H1 (cell line): ENCODE measurements at regions not wholly inside any gene's neighbourhood (a gene's known extent, or its start where the extent isn't known, plus 50 kb on each side); places are given as distances from the start of the nearest gene placed in this dataset.

Source experiments
- BCL11A ChIP-seq, 2 experiments: IDR thresholded peaks; one replicate each; pipeline ENCODE4 v1.6.1; 2011; ENCODE audit warnings: low read depth in 2 of 2, low read length in 2 of 2, mild to moderate bottlenecking in 2 of 2
- CHD2 ChIP-seq: IDR thresholded peaks from 2 replicates; pipeline ENCODE4 v1.6.1; 2012; ENCODE audit warnings: low read length, improper control_type of control experiment
- HDAC6 ChIP-seq: IDR thresholded peaks from one replicate; pipeline ENCODE4 v1.7.1; 2012; ENCODE audit warnings: low read depth, mild to moderate bottlenecking, inconsistent platforms, low read length, moderate library complexity
- JUN ChIP-seq: IDR thresholded peaks from 2 replicates; pipeline ENCODE4 v1.6.1; 2011; ENCODE audit warnings: low read depth, mild to moderate bottlenecking, improper control_type of control experiment, low read length
- RNF2 ChIP-seq: fragments of 200-900, 300-1000 bp; sonication (generic); IDR thresholded peaks from 2 replicates; pipeline ENCODE4 v1.7.1; 2016; ENCODE audit warnings: borderline replicate concordance, low read depth, mild to moderate bottlenecking, antibody characterized with exemption, low read length; ENCODE audit not compliant: poor library complexity, severe bottlenecking; ENCODE audit errors: missing control alignments
- SAP30 ChIP-seq: fragments of 300-600 bp; sonication (generic); IDR thresholded peaks from 2 replicates; pipeline ENCODE4 v1.7.1; 2012; ENCODE audit warnings: low read length, moderate library complexity, mild to moderate bottlenecking, inconsistent platforms; ENCODE audit not compliant: insufficient read depth, insufficient replicate concordance
- TF ChIP-seq, protein P1 (sequence below): fragments of 300-600 bp; sonication (generic); IDR thresholded peaks from 2 replicates; pipeline ENCODE4 v1.7.1; 2012; ENCODE audit warnings: low read length, moderate library complexity, mild to moderate bottlenecking, inconsistent platforms; ENCODE audit not compliant: insufficient replicate concordance
- TF ChIP-seq, protein P2 (sequence below), 3 experiments: IDR thresholded peaks; 1 replicate in 2 of 3; 2 replicates in 1 of 3; pipeline versions ENCODE4 v1.5.1 to v1.6.1; 2011; ENCODE audit warnings: low read length in 3 of 3, mild to moderate bottlenecking in 3 of 3, inconsistent platforms in 2 of 3, low read depth in 1 of 3, moderate library complexity in 1 of 3; ENCODE audit not compliant: insufficient read depth in 1 of 3; ENCODE audit errors: control extremely low read depth in 1 of 3

- TF ChIP-seq, protein P1, sequence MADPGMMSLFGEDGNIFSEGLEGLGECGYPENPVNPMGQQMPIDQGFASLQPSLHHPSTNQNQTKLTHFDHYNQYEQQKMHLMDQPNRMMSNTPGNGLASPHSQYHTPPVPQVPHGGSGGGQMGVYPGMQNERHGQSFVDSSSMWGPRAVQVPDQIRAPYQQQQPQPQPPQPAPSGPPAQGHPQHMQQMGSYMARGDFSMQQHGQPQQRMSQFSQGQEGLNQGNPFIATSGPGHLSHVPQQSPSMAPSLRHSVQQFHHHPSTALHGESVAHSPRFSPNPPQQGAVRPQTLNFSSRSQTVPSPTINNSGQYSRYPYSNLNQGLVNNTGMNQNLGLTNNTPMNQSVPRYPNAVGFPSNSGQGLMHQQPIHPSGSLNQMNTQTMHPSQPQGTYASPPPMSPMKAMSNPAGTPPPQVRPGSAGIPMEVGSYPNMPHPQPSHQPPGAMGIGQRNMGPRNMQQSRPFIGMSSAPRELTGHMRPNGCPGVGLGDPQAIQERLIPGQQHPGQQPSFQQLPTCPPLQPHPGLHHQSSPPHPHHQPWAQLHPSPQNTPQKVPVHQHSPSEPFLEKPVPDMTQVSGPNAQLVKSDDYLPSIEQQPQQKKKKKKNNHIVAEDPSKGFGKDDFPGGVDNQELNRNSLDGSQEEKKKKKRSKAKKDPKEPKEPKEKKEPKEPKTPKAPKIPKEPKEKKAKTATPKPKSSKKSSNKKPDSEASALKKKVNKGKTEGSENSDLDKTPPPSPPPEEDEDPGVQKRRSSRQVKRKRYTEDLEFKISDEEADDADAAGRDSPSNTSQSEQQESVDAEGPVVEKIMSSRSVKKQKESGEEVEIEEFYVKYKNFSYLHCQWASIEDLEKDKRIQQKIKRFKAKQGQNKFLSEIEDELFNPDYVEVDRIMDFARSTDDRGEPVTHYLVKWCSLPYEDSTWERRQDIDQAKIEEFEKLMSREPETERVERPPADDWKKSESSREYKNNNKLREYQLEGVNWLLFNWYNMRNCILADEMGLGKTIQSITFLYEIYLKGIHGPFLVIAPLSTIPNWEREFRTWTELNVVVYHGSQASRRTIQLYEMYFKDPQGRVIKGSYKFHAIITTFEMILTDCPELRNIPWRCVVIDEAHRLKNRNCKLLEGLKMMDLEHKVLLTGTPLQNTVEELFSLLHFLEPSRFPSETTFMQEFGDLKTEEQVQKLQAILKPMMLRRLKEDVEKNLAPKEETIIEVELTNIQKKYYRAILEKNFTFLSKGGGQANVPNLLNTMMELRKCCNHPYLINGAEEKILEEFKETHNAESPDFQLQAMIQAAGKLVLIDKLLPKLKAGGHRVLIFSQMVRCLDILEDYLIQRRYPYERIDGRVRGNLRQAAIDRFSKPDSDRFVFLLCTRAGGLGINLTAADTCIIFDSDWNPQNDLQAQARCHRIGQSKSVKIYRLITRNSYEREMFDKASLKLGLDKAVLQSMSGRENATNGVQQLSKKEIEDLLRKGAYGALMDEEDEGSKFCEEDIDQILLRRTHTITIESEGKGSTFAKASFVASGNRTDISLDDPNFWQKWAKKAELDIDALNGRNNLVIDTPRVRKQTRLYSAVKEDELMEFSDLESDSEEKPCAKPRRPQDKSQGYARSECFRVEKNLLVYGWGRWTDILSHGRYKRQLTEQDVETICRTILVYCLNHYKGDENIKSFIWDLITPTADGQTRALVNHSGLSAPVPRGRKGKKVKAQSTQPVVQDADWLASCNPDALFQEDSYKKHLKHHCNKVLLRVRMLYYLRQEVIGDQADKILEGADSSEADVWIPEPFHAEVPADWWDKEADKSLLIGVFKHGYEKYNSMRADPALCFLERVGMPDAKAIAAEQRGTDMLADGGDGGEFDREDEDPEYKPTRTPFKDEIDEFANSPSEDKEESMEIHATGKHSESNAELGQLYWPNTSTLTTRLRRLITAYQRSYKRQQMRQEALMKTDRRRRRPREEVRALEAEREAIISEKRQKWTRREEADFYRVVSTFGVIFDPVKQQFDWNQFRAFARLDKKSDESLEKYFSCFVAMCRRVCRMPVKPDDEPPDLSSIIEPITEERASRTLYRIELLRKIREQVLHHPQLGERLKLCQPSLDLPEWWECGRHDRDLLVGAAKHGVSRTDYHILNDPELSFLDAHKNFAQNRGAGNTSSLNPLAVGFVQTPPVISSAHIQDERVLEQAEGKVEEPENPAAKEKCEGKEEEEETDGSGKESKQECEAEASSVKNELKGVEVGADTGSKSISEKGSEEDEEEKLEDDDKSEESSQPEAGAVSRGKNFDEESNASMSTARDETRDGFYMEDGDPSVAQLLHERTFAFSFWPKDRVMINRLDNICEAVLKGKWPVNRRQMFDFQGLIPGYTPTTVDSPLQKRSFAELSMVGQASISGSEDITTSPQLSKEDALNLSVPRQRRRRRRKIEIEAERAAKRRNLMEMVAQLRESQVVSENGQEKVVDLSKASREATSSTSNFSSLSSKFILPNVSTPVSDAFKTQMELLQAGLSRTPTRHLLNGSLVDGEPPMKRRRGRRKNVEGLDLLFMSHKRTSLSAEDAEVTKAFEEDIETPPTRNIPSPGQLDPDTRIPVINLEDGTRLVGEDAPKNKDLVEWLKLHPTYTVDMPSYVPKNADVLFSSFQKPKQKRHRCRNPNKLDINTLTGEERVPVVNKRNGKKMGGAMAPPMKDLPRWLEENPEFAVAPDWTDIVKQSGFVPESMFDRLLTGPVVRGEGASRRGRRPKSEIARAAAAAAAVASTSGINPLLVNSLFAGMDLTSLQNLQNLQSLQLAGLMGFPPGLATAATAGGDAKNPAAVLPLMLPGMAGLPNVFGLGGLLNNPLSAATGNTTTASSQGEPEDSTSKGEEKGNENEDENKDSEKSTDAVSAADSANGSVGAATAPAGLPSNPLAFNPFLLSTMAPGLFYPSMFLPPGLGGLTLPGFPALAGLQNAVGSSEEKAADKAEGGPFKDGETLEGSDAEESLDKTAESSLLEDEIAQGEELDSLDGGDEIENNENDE = no peak
- no peak for TF ChIP-seq CHD2
- TF ChIP-seq SAP30 = no peak
- no peak for TF ChIP-seq JUN
- TF ChIP-seq, protein P2, sequence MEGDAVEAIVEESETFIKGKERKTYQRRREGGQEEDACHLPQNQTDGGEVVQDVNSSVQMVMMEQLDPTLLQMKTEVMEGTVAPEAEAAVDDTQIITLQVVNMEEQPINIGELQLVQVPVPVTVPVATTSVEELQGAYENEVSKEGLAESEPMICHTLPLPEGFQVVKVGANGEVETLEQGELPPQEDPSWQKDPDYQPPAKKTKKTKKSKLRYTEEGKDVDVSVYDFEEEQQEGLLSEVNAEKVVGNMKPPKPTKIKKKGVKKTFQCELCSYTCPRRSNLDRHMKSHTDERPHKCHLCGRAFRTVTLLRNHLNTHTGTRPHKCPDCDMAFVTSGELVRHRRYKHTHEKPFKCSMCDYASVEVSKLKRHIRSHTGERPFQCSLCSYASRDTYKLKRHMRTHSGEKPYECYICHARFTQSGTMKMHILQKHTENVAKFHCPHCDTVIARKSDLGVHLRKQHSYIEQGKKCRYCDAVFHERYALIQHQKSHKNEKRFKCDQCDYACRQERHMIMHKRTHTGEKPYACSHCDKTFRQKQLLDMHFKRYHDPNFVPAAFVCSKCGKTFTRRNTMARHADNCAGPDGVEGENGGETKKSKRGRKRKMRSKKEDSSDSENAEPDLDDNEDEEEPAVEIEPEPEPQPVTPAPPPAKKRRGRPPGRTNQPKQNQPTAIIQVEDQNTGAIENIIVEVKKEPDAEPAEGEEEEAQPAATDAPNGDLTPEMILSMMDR (IDR thresholded peaks at IDR 0.05; ENCODE audit: control extremely low read depth in 1 of 3, insufficient read depth in 1 of 3, low read depth in 1 of 3, low read length in 3 of 3) = no peak
- TF ChIP-seq RNF2 = no peak
- TF ChIP-seq HDAC6 = no peak
- TF ChIP-seq BCL11A (IDR thresholded peaks at IDR 0.05; ENCODE audit: low read depth in 2 of 2, low read length in 2 of 2) = no peak
Observed at GRCh38 chr2:181142514-181142913, 162.1 kb downstream of the UBE2E3 start (continued).
